Fibroblast of villous mesenchyme (primary cell): ENCODE measurements at regions not wholly inside any gene's neighbourhood (a gene's known extent, or its start where the extent isn't known, plus 50 kb on each side); places are given as distances from the start of the nearest gene placed in this dataset.

Experiments
- DNase-seq: peaks from one replicate; pipeline ENCODE4 v3.0.0-alpha.2; 2010; ENCODE audit warnings: low read depth
- H3K4me3 ChIP-seq: 2 replicates; pipeline ENCODE4 v1.5.1; 2011; ENCODE audit warnings: low read depth, mild to moderate bottlenecking, low read length
- CTCF ChIP-seq: IDR thresholded peaks from 2 replicates; pipeline ENCODE4 v1.5.1; 2012; ENCODE audit warnings: low read depth, mild to moderate bottlenecking, low read length; ENCODE audit not compliant: insufficient read depth

DNA sequence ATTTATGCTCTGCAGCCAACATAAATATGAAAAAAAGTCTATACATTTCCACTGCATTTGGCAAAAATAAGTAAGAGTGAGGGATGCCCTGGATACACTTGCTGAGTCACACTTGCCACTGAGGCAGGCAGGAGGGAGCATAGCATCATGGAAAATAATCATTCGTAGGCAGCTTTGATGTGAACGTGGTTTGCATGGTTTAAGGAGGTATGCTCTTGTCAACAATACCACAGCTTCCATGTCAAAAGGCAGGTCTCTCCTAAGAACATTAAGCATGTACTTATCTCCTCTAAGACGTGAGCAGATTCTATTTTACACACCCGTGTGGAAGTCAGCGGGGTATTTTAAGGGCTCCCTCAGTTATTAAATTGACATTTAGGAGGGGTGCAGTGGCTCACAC is 89.2 kb upstream of the WDR11 start:
- no peak for DNase-seq
- TF ChIP-seq CTCF, result no peak
- no peak overlapping the region for H3K4me3 ChIP-seq

DNA sequence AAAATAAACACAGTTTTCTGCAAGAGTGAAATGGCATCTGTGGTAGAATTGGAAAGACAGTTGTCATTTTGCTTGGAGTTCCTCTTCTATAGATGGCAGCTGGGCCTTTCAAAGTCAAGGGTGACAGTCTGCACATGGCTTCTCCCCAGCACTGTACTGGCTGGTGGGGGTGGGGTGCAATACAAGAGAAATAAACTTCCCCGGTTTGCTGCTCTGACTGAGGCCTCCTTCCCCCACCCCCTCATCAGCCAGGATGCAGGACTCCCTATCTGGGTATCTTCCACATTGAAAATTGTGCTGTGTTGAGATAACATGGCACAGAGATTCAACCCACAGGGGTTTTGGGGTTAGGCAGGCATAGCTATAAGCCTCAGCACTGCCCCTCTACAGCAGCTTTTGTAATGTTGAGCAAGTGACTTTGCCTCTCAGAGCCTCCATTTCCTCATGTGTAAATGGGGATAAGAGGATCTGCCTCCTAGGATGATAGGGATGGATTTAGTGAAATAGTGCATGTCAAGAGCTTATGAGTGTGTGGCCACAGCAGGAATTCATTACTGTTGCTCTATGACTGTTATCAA is 85.8 kb upstream of the WDR11 start:
- no peak overlapping the region for H3K4me3 ChIP-seq
- TF ChIP-seq CTCF, result no peak
- DNase-seq, result no peak

DNA sequence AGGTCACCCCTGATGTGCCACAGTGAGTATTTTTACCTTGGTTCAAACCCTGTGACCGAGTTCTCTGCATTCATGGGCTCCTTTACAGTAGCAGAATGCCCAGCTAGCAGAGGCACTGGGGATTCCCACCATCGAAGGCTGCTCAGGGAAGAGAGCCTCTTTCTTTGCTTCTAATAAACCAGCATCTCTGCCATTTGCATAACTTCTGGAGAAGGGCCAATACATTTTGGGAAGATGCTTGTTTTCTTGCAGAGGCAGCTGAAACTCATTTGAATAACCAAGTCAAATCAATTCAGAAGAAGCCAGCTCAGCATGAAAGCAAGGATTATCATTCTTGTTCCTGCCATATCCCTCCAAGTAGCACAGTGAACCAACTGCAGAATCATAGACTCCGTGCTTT is 82.9 kb upstream of the WDR11 start:
- TF ChIP-seq CTCF, result no peak
- DNase-seq, result no peak
- no peak overlapping the region for H3K4me3 ChIP-seq

DNA sequence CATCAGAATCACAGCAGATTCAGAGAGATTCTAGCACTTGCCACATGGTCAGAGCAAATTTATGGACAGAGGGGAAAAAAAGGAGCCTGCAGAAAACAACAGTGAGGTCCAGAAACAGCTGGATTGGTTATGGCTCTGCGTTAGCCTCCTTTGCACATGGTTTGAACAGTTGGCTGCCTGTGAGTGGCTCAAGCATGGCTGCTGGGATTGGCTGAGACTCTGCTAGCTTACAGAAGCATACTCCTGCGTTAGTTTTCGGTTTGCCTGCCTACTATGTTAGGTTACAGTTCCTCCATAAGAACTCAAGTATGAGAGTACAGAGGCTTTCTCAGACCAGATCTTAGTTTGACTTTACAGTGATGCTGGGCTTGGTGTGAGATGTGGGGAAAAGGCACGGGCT is 80.7 kb upstream of the WDR11 start:
- DNase-seq, result no peak
- no peak for TF ChIP-seq CTCF

GRCh38 chr10:120776442-120776841 is 74.7 kb upstream of the WDR11 start:
- no peak for DNase-seq
- no peak for TF ChIP-seq CTCF

More for the DNA sequence above, 80.7 kb upstream of the WDR11 start:
- H3K4me3 ChIP-seq, result no peak overlapping the region

DNA sequence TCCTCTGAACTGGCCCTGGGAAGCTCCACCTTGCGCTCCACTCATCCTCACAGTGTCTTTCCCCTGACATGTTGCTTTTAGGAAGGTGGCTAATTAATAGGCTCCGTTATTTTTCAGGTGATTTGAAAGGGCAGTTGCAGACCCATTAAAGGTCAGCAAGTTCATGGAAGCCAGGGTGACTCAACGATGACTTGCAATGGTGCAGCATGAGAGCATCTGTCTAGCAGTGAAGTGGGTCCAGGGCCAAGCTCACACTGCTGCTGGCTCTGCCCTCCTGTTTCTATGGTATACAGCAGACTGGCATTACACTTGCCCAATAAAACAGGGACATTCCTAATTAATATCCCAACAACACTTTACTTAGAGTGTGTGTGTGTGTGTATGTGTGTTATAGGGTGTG is 68.8 kb upstream of the WDR11 start:
- no peak for TF ChIP-seq CTCF
- H3K4me3 ChIP-seq, result no peak overlapping the region
- no peak for DNase-seq

More at GRCh38 chr10:120776442-120776841, 74.7 kb upstream of the WDR11 start:
- no peak overlapping the region for H3K4me3 ChIP-seq

- TF ChIP-seq CTCF, result no peak
- DNase-seq, result no peak
- no peak overlapping the region for H3K4me3 ChIP-seq
Measured at GRCh38 chr10:120783098-120783497, 68.1 kb upstream of the WDR11 start.
